Neural cell (in vitro differentiated cells): ENCODE measurements at regions not wholly inside any gene's neighbourhood (a gene's known extent, or its start where the extent isn't known, plus 50 kb on each side); places are given as distances from the start of the nearest gene placed in this dataset.

Experiments
- EP300 ChIP-seq: fragments of 450-650 bp; conservative IDR thresholded peaks from 2 replicates; pipeline ENCODE4 v1.6.1; 2014; ENCODE audit warnings: antibody characterized with exemption, mild to moderate bottlenecking, moderate library complexity; ENCODE audit not compliant: poor library complexity, severe bottlenecking
- EZH2 ChIP-seq: fragments of 200-600, 300-800 bp; shearing (Covaris generic), sonication (generic); IDR thresholded peaks from 2 replicates; pipeline ENCODE4 v1.6.1; 2014; ENCODE audit warnings: antibody characterized with exemption, low read length, borderline replicate concordance, mild to moderate bottlenecking; ENCODE audit not compliant: insufficient read depth, poor library complexity, severe bottlenecking
- MXI1 ChIP-seq: fragments of 450-650 bp; conservative IDR thresholded peaks from 2 replicates; pipeline ENCODE4 v1.6.1; 2014; ENCODE audit warnings: antibody characterized with exemption, mild to moderate bottlenecking; ENCODE audit not compliant: poor library complexity, severe bottlenecking
- POLR2AphosphoS5 ChIP-seq: IDR thresholded peaks from 2 replicates; pipeline ENCODE4 v1.6.1; 2012
- RAD21 ChIP-seq: fragments of 450-650 bp; conservative IDR thresholded peaks from 2 replicates; pipeline ENCODE4 v1.6.1; 2014; ENCODE audit warnings: antibody characterized with exemption, mild to moderate bottlenecking, moderate library complexity
- SMC3 ChIP-seq: fragments of 450-650 bp; conservative IDR thresholded peaks from 2 replicates; pipeline ENCODE4 v1.6.1; 2014; ENCODE audit warnings: antibody characterized with exemption, mild to moderate bottlenecking, moderate library complexity; ENCODE audit not compliant: poor library complexity
- TAF1 ChIP-seq: IDR thresholded peaks from 2 replicates; pipeline ENCODE4 v1.6.1; 2012; ENCODE audit warnings: low read depth
- TF ChIP-seq, protein P1 (sequence below): fragments of 450-650 bp; IDR thresholded peaks from 2 replicates; pipeline ENCODE4 v1.5.1; 2014; ENCODE audit warnings: antibody characterized with exemption, mild to moderate bottlenecking, moderate library complexity; ENCODE audit not compliant: poor library complexity, severe bottlenecking
- TF ChIP-seq, protein P2 (sequence below): IDR thresholded peaks from 2 replicates; pipeline ENCODE4 v1.6.1; 2012; ENCODE audit warnings: borderline replicate concordance

DNA sequence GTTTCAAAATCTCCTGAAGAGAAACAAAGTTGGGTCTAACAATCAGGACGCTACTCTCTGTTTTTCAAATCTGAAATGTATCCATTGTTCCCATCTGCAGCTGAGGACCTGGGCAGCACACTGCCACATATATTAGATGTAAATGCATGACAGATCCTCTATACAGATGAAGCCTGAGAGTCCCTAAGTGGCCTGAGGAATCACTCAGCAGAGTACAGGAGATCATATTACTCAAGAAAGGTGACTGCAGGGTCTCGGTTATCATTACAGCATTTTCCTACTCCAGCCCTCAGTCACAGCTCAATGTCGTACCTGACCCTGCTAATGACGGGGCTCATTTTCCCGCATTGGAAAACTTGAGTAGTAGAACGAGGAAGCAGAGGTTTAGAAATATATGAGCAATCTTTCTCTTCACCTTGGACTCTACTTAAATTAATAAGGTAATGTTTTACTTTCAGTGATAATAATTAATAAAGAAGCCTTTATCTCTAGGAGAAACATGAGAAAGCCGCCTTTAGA, 256.2 kb upstream of the IRAK1BP1 start:
- TF ChIP-seq, protein P1, sequence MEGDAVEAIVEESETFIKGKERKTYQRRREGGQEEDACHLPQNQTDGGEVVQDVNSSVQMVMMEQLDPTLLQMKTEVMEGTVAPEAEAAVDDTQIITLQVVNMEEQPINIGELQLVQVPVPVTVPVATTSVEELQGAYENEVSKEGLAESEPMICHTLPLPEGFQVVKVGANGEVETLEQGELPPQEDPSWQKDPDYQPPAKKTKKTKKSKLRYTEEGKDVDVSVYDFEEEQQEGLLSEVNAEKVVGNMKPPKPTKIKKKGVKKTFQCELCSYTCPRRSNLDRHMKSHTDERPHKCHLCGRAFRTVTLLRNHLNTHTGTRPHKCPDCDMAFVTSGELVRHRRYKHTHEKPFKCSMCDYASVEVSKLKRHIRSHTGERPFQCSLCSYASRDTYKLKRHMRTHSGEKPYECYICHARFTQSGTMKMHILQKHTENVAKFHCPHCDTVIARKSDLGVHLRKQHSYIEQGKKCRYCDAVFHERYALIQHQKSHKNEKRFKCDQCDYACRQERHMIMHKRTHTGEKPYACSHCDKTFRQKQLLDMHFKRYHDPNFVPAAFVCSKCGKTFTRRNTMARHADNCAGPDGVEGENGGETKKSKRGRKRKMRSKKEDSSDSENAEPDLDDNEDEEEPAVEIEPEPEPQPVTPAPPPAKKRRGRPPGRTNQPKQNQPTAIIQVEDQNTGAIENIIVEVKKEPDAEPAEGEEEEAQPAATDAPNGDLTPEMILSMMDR = no peak
- TF ChIP-seq RAD21 (no peak), EP300 (no peak), POLR2AphosphoS5 (peak; percentile 20), TAF1 (no peak), EZH2 (no peak), SMC3 (no peak), MXI1 (no peak)
- TF ChIP-seq, protein P2, sequence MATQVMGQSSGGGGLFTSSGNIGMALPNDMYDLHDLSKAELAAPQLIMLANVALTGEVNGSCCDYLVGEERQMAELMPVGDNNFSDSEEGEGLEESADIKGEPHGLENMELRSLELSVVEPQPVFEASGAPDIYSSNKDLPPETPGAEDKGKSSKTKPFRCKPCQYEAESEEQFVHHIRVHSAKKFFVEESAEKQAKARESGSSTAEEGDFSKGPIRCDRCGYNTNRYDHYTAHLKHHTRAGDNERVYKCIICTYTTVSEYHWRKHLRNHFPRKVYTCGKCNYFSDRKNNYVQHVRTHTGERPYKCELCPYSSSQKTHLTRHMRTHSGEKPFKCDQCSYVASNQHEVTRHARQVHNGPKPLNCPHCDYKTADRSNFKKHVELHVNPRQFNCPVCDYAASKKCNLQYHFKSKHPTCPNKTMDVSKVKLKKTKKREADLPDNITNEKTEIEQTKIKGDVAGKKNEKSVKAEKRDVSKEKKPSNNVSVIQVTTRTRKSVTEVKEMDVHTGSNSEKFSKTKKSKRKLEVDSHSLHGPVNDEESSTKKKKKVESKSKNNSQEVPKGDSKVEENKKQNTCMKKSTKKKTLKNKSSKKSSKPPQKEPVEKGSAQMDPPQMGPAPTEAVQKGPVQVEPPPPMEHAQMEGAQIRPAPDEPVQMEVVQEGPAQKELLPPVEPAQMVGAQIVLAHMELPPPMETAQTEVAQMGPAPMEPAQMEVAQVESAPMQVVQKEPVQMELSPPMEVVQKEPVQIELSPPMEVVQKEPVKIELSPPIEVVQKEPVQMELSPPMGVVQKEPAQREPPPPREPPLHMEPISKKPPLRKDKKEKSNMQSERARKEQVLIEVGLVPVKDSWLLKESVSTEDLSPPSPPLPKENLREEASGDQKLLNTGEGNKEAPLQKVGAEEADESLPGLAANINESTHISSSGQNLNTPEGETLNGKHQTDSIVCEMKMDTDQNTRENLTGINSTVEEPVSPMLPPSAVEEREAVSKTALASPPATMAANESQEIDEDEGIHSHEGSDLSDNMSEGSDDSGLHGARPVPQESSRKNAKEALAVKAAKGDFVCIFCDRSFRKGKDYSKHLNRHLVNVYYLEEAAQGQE = peak; percentile 28
